GM19395 (cell line): ENCODE measurements at regions not wholly inside any gene's neighbourhood (a gene's known extent, or its start where the extent isn't known, plus 50 kb on each side); places are given as distances from the start of the nearest gene placed in this dataset.

Experiments used
- ATAC-seq: cut with Tn5 transposase; IDR thresholded peaks from one replicate; pipeline ENCODE4 v1.9.1; 2021; ENCODE audit warnings: mild to moderate bottlenecking, moderate library complexity; ENCODE audit not compliant: unreplicated experiment

DNA sequence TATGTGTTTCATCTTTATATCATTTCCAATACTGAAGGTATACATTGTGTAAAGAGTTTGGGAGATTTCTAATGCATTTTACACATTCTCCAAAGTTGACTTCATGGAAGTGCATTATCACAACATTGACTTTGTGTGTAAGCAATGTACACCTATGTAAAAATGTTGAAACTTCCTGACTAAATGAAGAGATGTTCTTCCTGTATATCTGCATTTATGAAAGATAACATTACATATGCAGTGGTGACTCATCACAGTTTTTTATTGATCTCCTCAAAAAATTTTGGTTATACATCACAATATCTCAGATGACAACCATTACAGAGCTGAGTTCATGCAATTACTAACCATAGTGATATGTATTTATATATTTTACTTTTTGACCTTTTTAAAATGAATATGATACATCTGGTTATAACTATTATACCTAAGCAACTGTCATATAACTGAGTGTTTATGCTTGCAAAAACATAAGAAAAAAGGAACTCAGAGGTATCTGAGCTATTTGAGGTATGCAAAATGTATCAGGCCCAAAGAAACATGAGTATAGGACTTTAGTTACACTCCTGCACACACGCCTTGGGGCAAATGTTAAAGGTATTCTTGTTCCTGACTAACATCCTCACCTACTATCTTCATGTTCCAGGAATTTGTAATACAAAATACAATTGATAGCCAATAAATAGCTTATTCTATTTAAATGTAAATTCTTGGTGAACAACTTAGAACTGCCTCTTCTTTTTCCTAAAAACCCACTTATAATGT, 88.2 kb upstream of the OLFM3 start:
- ATAC-seq: no peak

GRCh38 chr1:102083192-102083591, 86.5 kb upstream of the OLFM3 start:
- ATAC-seq: no peak

DNA sequence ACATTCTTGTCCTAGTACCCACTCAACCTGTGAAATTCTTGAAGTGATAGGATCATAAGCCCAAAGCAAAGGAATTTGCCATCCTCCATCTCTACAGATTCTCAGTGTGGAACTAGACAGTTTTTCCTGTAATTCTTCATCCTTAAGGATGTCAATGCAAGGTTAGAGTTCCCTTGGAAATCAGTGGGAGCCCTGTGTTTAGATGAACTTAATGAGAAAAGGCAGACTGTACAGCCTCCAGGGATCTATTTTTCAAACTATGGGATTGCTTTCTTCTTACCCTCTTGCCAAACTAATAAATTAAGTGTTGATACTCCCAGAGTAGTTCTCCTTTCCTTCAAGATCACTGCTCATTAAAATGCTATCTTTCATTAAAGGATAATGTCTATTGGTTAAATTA, 78.1 kb upstream of the OLFM3 start:
- ATAC-seq: no peak

DNA sequence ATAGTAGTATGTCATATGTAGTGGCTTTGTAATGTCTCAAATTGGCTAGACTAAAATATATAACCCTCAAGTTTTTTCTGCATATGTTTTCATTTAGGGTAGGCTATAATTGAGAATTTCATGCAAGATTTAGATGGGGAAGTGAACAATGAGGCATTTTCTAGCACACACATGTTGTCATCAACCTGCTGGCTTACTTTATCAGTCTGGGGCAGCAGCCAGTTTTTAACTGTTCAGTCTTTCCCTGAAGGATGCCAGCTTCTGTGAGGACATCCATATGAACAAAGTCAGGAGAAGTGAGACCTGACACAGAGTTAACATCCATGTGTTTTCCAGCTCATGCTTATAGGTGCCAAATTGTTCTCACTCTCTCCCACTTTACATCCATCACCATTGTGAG, 74.7 kb upstream of the OLFM3 start:
- ATAC-seq: no peak

- ATAC-seq: no peak
These were observed 53.8 kb upstream of the OLFM3 start for GRCh38 chr1:102050556-102050955.

GRCh38 chr1:102047724-102048123, 51.0 kb upstream of the OLFM3 start:
- ATAC-seq: no peak
